HG02759 (cell line): ENCODE measurements at regions not wholly inside any gene's neighbourhood (a gene's known extent, or its start where the extent isn't known, plus 50 kb on each side); places are given as distances from the start of the nearest gene placed in this dataset.
"Not testable (repeated sequence)": the region's sequence is repeated elsewhere in the genome, so short reads cannot be mapped to it uniquely, and the experiment has no call there.

Experiments used
- ATAC-seq: cut with Tn5 transposase; IDR thresholded peaks from one replicate; pipeline ENCODE4 v1.9.1; 2021; ENCODE audit warnings: mild to moderate bottlenecking, moderate library complexity; ENCODE audit not compliant: unreplicated experiment

- ATAC-seq = not testable (repeated sequence)
Observed at GRCh38 chrX:134045372-134045771, 60.0 kb upstream of the GPC3 start.

GRCh38 chrX:134067107-134067506, 81.7 kb upstream of the GPC3 start:
- ATAC-seq = not testable (repeated sequence)

- ATAC-seq = not testable (repeated sequence)
Observed at GRCh38 chrX:134071899-134072298, 86.5 kb upstream of the GPC3 start.

GRCh38 chrX:134073341-134073740, 87.9 kb upstream of the GPC3 start:
- no peak for ATAC-seq

- ATAC-seq = no peak
Observed at GRCh38 chrX:134074151-134074550, 88.8 kb upstream of the GPC3 start.

GRCh38 chrX:134075894-134076718, 90.7 kb upstream of the GPC3 start:
- ATAC-seq = no peak

GRCh38 chrX:134095366-134095765, 110.0 kb upstream of the GPC3 start:
- no peak for ATAC-seq

GRCh38 chrX:134101636-134102035, 116.2 kb upstream of the GPC3 start:
- no peak for ATAC-seq

- no peak for ATAC-seq
Observed at GRCh38 chrX:134115270-134115669, 121.7 kb upstream of the CCDC160 start.

GRCh38 chrX:134137341-134137740, 99.6 kb upstream of the CCDC160 start:
- no peak for ATAC-seq

GRCh38 chrX:134139090-134139489, 97.9 kb upstream of the CCDC160 start:
- no peak for ATAC-seq

- ATAC-seq = peak; percentile 52
Observed at GRCh38 chrX:134144231-134144630, 92.8 kb upstream of the CCDC160 start.

- ATAC-seq = no peak
Observed at GRCh38 chrX:134146493-134146892, 90.5 kb upstream of the CCDC160 start.

GRCh38 chrX:134148172-134148692, 88.8 kb upstream of the CCDC160 start:
- ATAC-seq = no peak

- peak; percentile 58 for ATAC-seq
Observed at GRCh38 chrX:134158821-134159512, 78.0 kb upstream of the CCDC160 start.

GRCh38 chrX:134161162-134161561, 75.8 kb upstream of the CCDC160 start:
- peak; percentile 76 for ATAC-seq

GRCh38 chrX:134162032-134162431, 75.0 kb upstream of the CCDC160 start:
- ATAC-seq = no peak

GRCh38 chrX:134163836-134164235, 73.1 kb upstream of the CCDC160 start:
- no peak for ATAC-seq

- ATAC-seq = no peak
Observed at GRCh38 chrX:134167591-134168203, 69.3 kb upstream of the CCDC160 start.

GRCh38 chrX:134171661-134172587, 65.1 kb upstream of the CCDC160 start:
- ATAC-seq = peak; percentile 60
